Naive thymus-derived CD4-positive, alpha-beta T cell (primary cell): ENCODE measurements at regions not wholly inside any gene's neighbourhood (a gene's known extent, or its start where the extent isn't known, plus 50 kb on each side); places are given as distances from the start of the nearest gene placed in this dataset.
A peak's percentile ranks its signal among the peaks of the same experiment; 100 is the strongest.

Source experiments
- ATAC-seq: fragments of 150-1000 bp; cut with Tn5 transposase; 2 replicates; pipeline ENCODE4 v1.10.0; 2021; ENCODE audit warnings: mild to moderate bottlenecking, moderate library complexity
- CTCF ChIA-PET: fragments of 350-600 bp; sonication (Branson Sonifier 250); formaldehyde crosslinking; loops from one replicate; lab custom pipeline; 2021; ENCODE audit warnings: antibody characterized with exemption; lab: Charles Lee
- POLR2A ChIA-PET: fragments of 350-600 bp; sonication (Branson Sonifier 250); formaldehyde crosslinking; loops from one replicate; lab custom pipeline; 2021; ENCODE audit warnings: antibody characterized with exemption, inconsistent platforms; lab: Charles Lee
- DNase-seq, 9 donors: peaks; one replicate each; pipeline versions ENCODE4 v3.0.0 to v3.0.0-alpha.2; 2020 to 2022; ENCODE audit warnings: mixed read lengths in 1 of 9
- H3K27ac ChIP-seq: one replicate; pipeline ENCODE4 v1.7.0; 2013; ENCODE audit warnings: mild to moderate bottlenecking, low read depth, low read length, moderate library complexity
- H3K27me3 ChIP-seq, 2 donors: one replicate each; pipeline ENCODE4 v1.7.0; 2013; ENCODE audit warnings: low read length in 2 of 2, mild to moderate bottlenecking in 2 of 2, moderate library complexity in 2 of 2; ENCODE audit not compliant: control insufficient read depth in 2 of 2, insufficient read depth in 2 of 2
- H3K36me3 ChIP-seq, 3 experiments: 1 replicate in 2 of 3; 2 replicates in 1 of 3; pipeline ENCODE4 v1.7.0; 2013; ENCODE audit warnings: low read length in 3 of 3, mild to moderate bottlenecking in 3 of 3, moderate library complexity in 1 of 3; ENCODE audit not compliant: insufficient read depth in 3 of 3, control insufficient read depth in 2 of 3
- H3K4me1 ChIP-seq, 2 donors: one replicate each; pipeline ENCODE4 v1.7.0; 2013; ENCODE audit warnings: low read length in 2 of 2, mild to moderate bottlenecking in 2 of 2, moderate library complexity in 1 of 2; ENCODE audit not compliant: control insufficient read depth in 2 of 2, insufficient read depth in 2 of 2
- H3K4me3 ChIP-seq: 2 replicates; pipeline ENCODE4 v1.7.0; 2013; ENCODE audit warnings: mild to moderate bottlenecking, low read length
- H3K9me3 ChIP-seq, 3 experiments: 1 replicate in 2 of 3; 2 replicates in 1 of 3; pipeline ENCODE4 v1.7.0; 2013; ENCODE audit warnings: low read length in 3 of 3; ENCODE audit not compliant: control insufficient read depth in 2 of 3
- H3K27ac Mint-ChIP-seq, 9 donors: one replicate each; pipeline ENCODE4 v1.8.0; 2020 to 2022; ENCODE audit warnings: mixed read lengths in 9 of 9, mild to moderate bottlenecking in 8 of 9, moderate library complexity in 5 of 9, inconsistent platforms in 2 of 9
- H3K27me3 Mint-ChIP-seq, 5 donors: one replicate each; pipeline ENCODE4 v1.8.0; 2021 to 2022; ENCODE audit warnings: mixed read lengths in 5 of 5, mild to moderate bottlenecking in 1 of 5
- H3K36me3 Mint-ChIP-seq, 5 donors: one replicate each; pipeline ENCODE4 v1.8.0; 2020 to 2022; ENCODE audit warnings: mixed read lengths in 5 of 5, mild to moderate bottlenecking in 3 of 5, inconsistent platforms in 1 of 5
- H3K4me1 Mint-ChIP-seq, 7 donors: one replicate each; pipeline ENCODE4 v1.8.0; 2020 to 2022; ENCODE audit warnings: mixed read lengths in 7 of 7, mild to moderate bottlenecking in 3 of 7, inconsistent platforms in 1 of 7
- H3K4me3 Mint-ChIP-seq, 10 donors: one replicate each; pipeline ENCODE4 v1.8.0; 2020 to 2022; ENCODE audit warnings: mild to moderate bottlenecking in 10 of 10, mixed read lengths in 10 of 10, moderate library complexity in 6 of 10, inconsistent platforms in 2 of 10
- H3K9me3 Mint-ChIP-seq, 11 donors: one replicate each; pipeline ENCODE4 v1.8.0; 2020 to 2022; ENCODE audit warnings: mixed read lengths in 11 of 11, mild to moderate bottlenecking in 4 of 11, inconsistent platforms in 1 of 11, moderate library complexity in 1 of 11
- intact Hi-C, 2 donors: fragments of 100-400 bp; cut with micrococcal nuclease; formaldehyde crosslinking; loops; one replicate each; pipeline ENCODE4 v1.15.1; 2023

- peaks cover 0 to 4% (median 0%) of the 10 kb centered on the region in 7 donors for H3K4me1 Mint-ChIP-seq
- POLR2A ChIA-PET, result no interaction called here
- intact Hi-C loops, result no loop called here
Measured at GRCh38 chr10:10657139-10657760, 360.4 kb upstream of the CELF2 start.

GRCh38 chr10:10658172-10658785, 359.4 kb upstream of the CELF2 start:
- Histone ChIP-seq H3K27me3 (no peaks in the 10 kb centered on the region), H3K36me3 (no peaks in the 10 kb centered on the region), H3K27ac (no peak overlapping the region), H3K4me3 (no peak overlapping the region), H3K9me3 (no peaks in the 10 kb centered on the region), H3K4me1 (no peaks in the 10 kb centered on the region)
- Mint-ChIP-seq H3K4me1 (peaks cover 0 to 4% (median 0%) of the 10 kb centered on the region in 7 donors), H3K36me3 (peaks cover 0 to 5% (median 0%) of the 10 kb centered on the region in 5 donors), H3K27me3 (peaks cover 0 to 36% (median 26%) of the 10 kb centered on the region in 5 donors), H3K27ac (no peak overlapping the region), H3K9me3 (peaks cover 0 to 10% (median 4%) of the 10 kb centered on the region in 11 donors), H3K4me3 (no peak overlapping the region)
- intact Hi-C loops, result no loop called here
- ATAC-seq, result no peak
- CTCF ChIA-PET, result no interaction called here
- DNase-seq, result no peak
- POLR2A ChIA-PET, result no interaction called here

More at GRCh38 chr10:10657139-10657760, 360.4 kb upstream of the CELF2 start:
- H3K4me1 ChIP-seq, result no peaks in the 10 kb centered on the region
- no peaks in the 10 kb centered on the region for H3K36me3 ChIP-seq
- no peak overlapping the region for H3K27ac ChIP-seq
- CTCF ChIA-PET, result no interaction called here
- H3K27me3 ChIP-seq, result no peaks in the 10 kb centered on the region
- Mint-ChIP-seq H3K27me3 (peaks cover 0 to 35% (median 24%) of the 10 kb centered on the region in 5 donors), H3K4me3 (no peak overlapping the region), H3K36me3 (peaks cover 0 to 5% (median 0%) of the 10 kb centered on the region in 5 donors), H3K9me3 (peaks cover 2 to 10% (median 6%) of the 10 kb centered on the region in 11 donors), H3K27ac (no peak overlapping the region)
- no peak overlapping the region for H3K4me3 ChIP-seq
- no peaks in the 10 kb centered on the region for H3K9me3 ChIP-seq
- DNase-seq, result no peak
- ATAC-seq, result no peak

GRCh38 chr10:10660054-10660453, 357.6 kb upstream of the CELF2 start:
- ChIA-PET POLR2A (no interaction called here), CTCF (no interaction called here)
- ATAC-seq (no peak), DNase-seq (no peak)
- no peaks in the 10 kb centered on the region for H3K9me3 ChIP-seq
- no peaks in the 10 kb centered on the region for H3K27me3 ChIP-seq
- H3K4me3 Mint-ChIP-seq, result no peak overlapping the region
- H3K36me3 Mint-ChIP-seq, result peaks cover 0 to 5% (median 0%) of the 10 kb centered on the region in 5 donors
- H3K4me3 ChIP-seq, result no peak overlapping the region
- H3K27ac ChIP-seq, result no peak overlapping the region
- H3K27ac Mint-ChIP-seq, result no peak overlapping the region
- no peaks in the 10 kb centered on the region for H3K4me1 ChIP-seq
- H3K36me3 ChIP-seq, result no peaks in the 10 kb centered on the region
- H3K4me1 Mint-ChIP-seq, result peaks cover 0 to 5% (median 0%) of the 10 kb centered on the region in 7 donors
- intact Hi-C loops, result no loop called here
- H3K27me3 Mint-ChIP-seq, result peaks cover 0 to 39% (median 34%) of the 10 kb centered on the region in 5 donors
- peaks cover 0 to 10% (median 4%) of the 10 kb centered on the region in 11 donors for H3K9me3 Mint-ChIP-seq

- H3K4me3 ChIP-seq, result no peak overlapping the region
- H3K9me3 Mint-ChIP-seq, result peaks cover 0 to 10% (median 4%) of the 10 kb centered on the region in 11 donors
- no peaks in the 10 kb centered on the region for H3K9me3 ChIP-seq
- intact Hi-C loops, result no loop called here
- no peak overlapping the region for H3K27ac ChIP-seq
- no peaks in the 10 kb centered on the region for H3K36me3 ChIP-seq
- H3K4me1 ChIP-seq, result no peaks in the 10 kb centered on the region
- peaks cover 0 to 5% (median 0%) of the 10 kb centered on the region in 7 donors for H3K4me1 Mint-ChIP-seq
- ChIA-PET POLR2A (no interaction called here), CTCF (no interaction called here)
- H3K27me3 Mint-ChIP-seq, result peaks cover 0 to 41% (median 36%) of the 10 kb centered on the region in 5 donors
- no peak overlapping the region for H3K27ac Mint-ChIP-seq
- DNase-seq (no peak), ATAC-seq (no peak)
- H3K36me3 Mint-ChIP-seq, result peaks cover 0 to 5% (median 0%) of the 10 kb centered on the region in 5 donors
- no peak overlapping the region for H3K4me3 Mint-ChIP-seq
- H3K27me3 ChIP-seq, result no peaks in the 10 kb centered on the region
Measured at GRCh38 chr10:10661176-10661575, 356.5 kb upstream of the CELF2 start.

GRCh38 chr10:10662716-10663408, 354.8 kb upstream of the CELF2 start:
- Histone ChIP-seq H3K9me3 (no peaks in the 10 kb centered on the region), H3K27me3 (no peaks in the 10 kb centered on the region), H3K4me1 (no peaks in the 10 kb centered on the region), H3K36me3 (no peaks in the 10 kb centered on the region), H3K4me3 (no peak overlapping the region), H3K27ac (no peak overlapping the region)
- DNase-seq (no peak), ATAC-seq (peak; percentile 48)
- ChIA-PET CTCF (interaction anchor here (0.7 kb wide), 1 partner anchor 51 kb away, joined by 3 read pairs; no protein-coding TSS in a partner anchor), POLR2A (no interaction called here)
- Mint-ChIP-seq H3K4me3 (no peak overlapping the region), H3K4me1 (peaks cover 0 to 5% (median 0%) of the 10 kb centered on the region in 7 donors), H3K27me3 (peaks cover 2 to 43% (median 36%) of the 10 kb centered on the region in 5 donors), H3K27ac (no peak overlapping the region), H3K9me3 (peaks cover 0 to 10% (median 4%) of the 10 kb centered on the region in 11 donors), H3K36me3 (peaks cover 0 to 5% (median 0%) of the 10 kb centered on the region in 5 donors)
- intact Hi-C loops, result no loop called here

- no peak overlapping the region for H3K27ac Mint-ChIP-seq
- peaks cover 2 to 44% (median 30%) of the 10 kb centered on the region in 5 donors for H3K27me3 Mint-ChIP-seq
- Histone ChIP-seq H3K4me1 (no peaks in the 10 kb centered on the region), H3K36me3 (no peaks in the 10 kb centered on the region), H3K27me3 (no peaks in the 10 kb centered on the region), H3K27ac (no peak overlapping the region), H3K4me3 (no peak overlapping the region), H3K9me3 (no peaks in the 10 kb centered on the region)
- H3K4me3 Mint-ChIP-seq, result no peak overlapping the region
- CTCF ChIA-PET, result no interaction called here
- peaks cover 0 to 10% (median 4%) of the 10 kb centered on the region in 11 donors for H3K9me3 Mint-ChIP-seq
- POLR2A ChIA-PET, result no interaction called here
- H3K4me1 Mint-ChIP-seq, result peaks cover 0 to 5% (median 0%) of the 10 kb centered on the region in 7 donors
- ATAC-seq (no peak), DNase-seq (no peak)
- intact Hi-C loops, result no loop called here
- peaks cover 0 to 5% (median 0%) of the 10 kb centered on the region in 5 donors for H3K36me3 Mint-ChIP-seq
Measured at GRCh38 chr10:10663622-10664021, 354.1 kb upstream of the CELF2 start.
